ENCODE measurements at regions not wholly inside any gene's neighbourhood (a gene's known extent, or its start where the extent isn't known, plus 50 kb on each side); places are given as distances from the start of the nearest gene placed in this dataset.

DNA sequence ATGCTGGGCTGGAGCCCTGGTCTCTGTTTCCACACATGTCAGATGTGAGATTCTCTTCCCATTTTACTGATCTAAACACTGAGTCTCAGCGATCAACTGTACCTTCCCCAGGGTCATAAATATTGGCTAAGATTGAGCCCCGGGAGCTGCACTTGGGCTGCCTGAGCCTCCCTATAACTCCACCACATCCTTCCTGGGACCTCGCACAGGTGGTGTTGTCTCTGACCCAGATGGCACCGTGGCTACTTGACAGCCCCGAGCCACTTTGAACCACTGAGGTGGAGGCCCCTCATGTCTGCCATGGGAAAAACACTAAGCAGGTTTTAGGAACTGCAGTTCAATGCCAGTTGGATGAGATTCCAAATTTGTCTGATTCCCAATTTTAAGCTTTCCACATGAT, 586.5 kb downstream of the IRX1 start:
- TF ChIP-seq POLR2AphosphoS5 (IDR thresholded peaks at IDR 0.05): no peak
- TF ChIP-seq, protein P1, sequence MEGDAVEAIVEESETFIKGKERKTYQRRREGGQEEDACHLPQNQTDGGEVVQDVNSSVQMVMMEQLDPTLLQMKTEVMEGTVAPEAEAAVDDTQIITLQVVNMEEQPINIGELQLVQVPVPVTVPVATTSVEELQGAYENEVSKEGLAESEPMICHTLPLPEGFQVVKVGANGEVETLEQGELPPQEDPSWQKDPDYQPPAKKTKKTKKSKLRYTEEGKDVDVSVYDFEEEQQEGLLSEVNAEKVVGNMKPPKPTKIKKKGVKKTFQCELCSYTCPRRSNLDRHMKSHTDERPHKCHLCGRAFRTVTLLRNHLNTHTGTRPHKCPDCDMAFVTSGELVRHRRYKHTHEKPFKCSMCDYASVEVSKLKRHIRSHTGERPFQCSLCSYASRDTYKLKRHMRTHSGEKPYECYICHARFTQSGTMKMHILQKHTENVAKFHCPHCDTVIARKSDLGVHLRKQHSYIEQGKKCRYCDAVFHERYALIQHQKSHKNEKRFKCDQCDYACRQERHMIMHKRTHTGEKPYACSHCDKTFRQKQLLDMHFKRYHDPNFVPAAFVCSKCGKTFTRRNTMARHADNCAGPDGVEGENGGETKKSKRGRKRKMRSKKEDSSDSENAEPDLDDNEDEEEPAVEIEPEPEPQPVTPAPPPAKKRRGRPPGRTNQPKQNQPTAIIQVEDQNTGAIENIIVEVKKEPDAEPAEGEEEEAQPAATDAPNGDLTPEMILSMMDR (IDR thresholded peaks at IDR 0.05): no peak
- TF ChIP-seq POLR2A (IDR thresholded peaks at IDR 0.05; ENCODE audit: low read depth): no peak
